GM23338 (cell line): ENCODE measurements at regions not wholly inside any gene's neighbourhood (a gene's known extent, or its start where the extent isn't known, plus 50 kb on each side); places are given as distances from the start of the nearest gene placed in this dataset.

ENCODE experiments used
- ATAC-seq: fragments of 200-7000 bp; cut with Tn5 transposase; 3 replicates; pipeline ENCODE4 v1.9.1; 2020
- DNase-seq: peaks from one replicate; pipeline ENCODE4 v3.0.0-alpha.2; 2015; ENCODE audit warnings: low spot score
- H2AFZ ChIP-seq: fragments of 200-600 bp; sonication (generic); 2 replicates; pipeline ENCODE4 v1.8.0; 2016; ENCODE audit warnings: antibody characterized with exemption, mild to moderate bottlenecking, moderate library complexity
- H3F3A ChIP-seq: fragments of 200-600 bp; sonication (generic); replicated peaks from 2 replicates; pipeline ENCODE4 v1.8.0; 2017; ENCODE audit warnings: antibody characterized with exemption, mixed run types, low read depth
- H3K27ac ChIP-seq: fragments of 200-600 bp; sonication (generic); 2 replicates; pipeline ENCODE4 v1.6.1; 2016; ENCODE audit warnings: low read depth
- H3K27me3 ChIP-seq: fragments of 200-600 bp; sonication (generic); 2 replicates; pipeline ENCODE4 v1.8.0; 2016; ENCODE audit warnings: mild to moderate bottlenecking, mixed run types, moderate library complexity; ENCODE audit not compliant: insufficient read depth
- H3K36me3 ChIP-seq: fragments of 200-600 bp; sonication (generic); 2 replicates; pipeline ENCODE4 v1.8.0; 2016; ENCODE audit warnings: mild to moderate bottlenecking; ENCODE audit not compliant: insufficient read depth
- H3K4me1 ChIP-seq: fragments of 200-600 bp; sonication (generic); 2 replicates; pipeline ENCODE4 v1.8.0; 2016; ENCODE audit warnings: mild to moderate bottlenecking, moderate library complexity; ENCODE audit not compliant: insufficient read depth
- H3K4me2 ChIP-seq: fragments of 200-600 bp; sonication (generic); 2 replicates; pipeline ENCODE4 v1.7.1; 2017; ENCODE audit warnings: mixed run types
- H3K4me3 ChIP-seq: fragments of 200-600 bp; sonication (generic); 2 replicates; pipeline ENCODE4 v1.6.1; 2016; ENCODE audit warnings: mixed run types
- H3K79me2 ChIP-seq: fragments of 200-600 bp; sonication (generic); replicated peaks from 2 replicates; pipeline ENCODE4 v1.8.0; 2017; ENCODE audit warnings: mild to moderate bottlenecking; ENCODE audit not compliant: insufficient read depth
- H3K9me2 ChIP-seq: fragments of 200-600 bp; sonication (generic); 2 replicates; pipeline ENCODE4 v1.8.0; 2017; ENCODE audit not compliant: insufficient read depth
- H4K20me1 ChIP-seq: fragments of 200-600 bp; sonication (generic); replicated peaks from 2 replicates; pipeline ENCODE4 v1.8.0; 2017; ENCODE audit warnings: mild to moderate bottlenecking; ENCODE audit not compliant: insufficient read depth
- H3K27ac Mint-ChIP-seq: 2 replicates; pipeline ENCODE4 v1.8.0; 2020; ENCODE audit warnings: inconsistent platforms, mild to moderate bottlenecking, moderate library complexity, mixed read lengths
- H3K27me3 Mint-ChIP-seq: 3 replicates; pipeline ENCODE4 v1.8.0; 2022; ENCODE audit warnings: low read depth, mild to moderate bottlenecking, moderate library complexity, mixed read lengths, inconsistent platforms; ENCODE audit not compliant: insufficient read depth, poor library complexity
- H3K36me3 Mint-ChIP-seq: 3 replicates; pipeline ENCODE4 v1.8.0; 2021; ENCODE audit warnings: low read depth, mild to moderate bottlenecking, inconsistent platforms, moderate library complexity, mixed read lengths
- H3K4me1 Mint-ChIP-seq: 3 replicates; pipeline ENCODE4 v1.8.0; 2020; ENCODE audit warnings: mild to moderate bottlenecking, inconsistent platforms, mixed read lengths
- H3K4me3 Mint-ChIP-seq: 3 replicates; pipeline ENCODE4 v1.8.0; 2021; ENCODE audit warnings: moderate library complexity, mild to moderate bottlenecking, inconsistent platforms, mixed read lengths
- H3K9me3 Mint-ChIP-seq: 3 replicates; pipeline ENCODE4 v1.8.0; 2020; ENCODE audit warnings: moderate library complexity, mild to moderate bottlenecking, inconsistent platforms, mixed read lengths
- CREB1 ChIP-seq: fragments of 250-450 bp; sonication (Bioruptor Pico); IDR thresholded peaks from 2 replicates; pipeline ENCODE4 v1.5.0; 2020; ENCODE audit warnings: low read depth, mild to moderate bottlenecking, moderate library complexity
- CTCF ChIP-seq, 2 experiments: fragments of 200-600 bp in 1 of 2; sonication (generic) in 1 of 2; conservative IDR thresholded peaks; 2 replicates each; pipeline versions ENCODE4 v1.5.1 to v1.6.1; 2016 to 2017; ENCODE audit warnings: antibody characterized with exemption in 2 of 2, low read depth in 2 of 2, mild to moderate bottlenecking in 2 of 2, moderate library complexity in 1 of 2
- EZH2 ChIP-seq: fragments of 200-600 bp; sonication (generic); IDR thresholded peaks from one replicate; pipeline ENCODE4 v1.8.0; 2017; ENCODE audit warnings: antibody characterized with exemption, mild to moderate bottlenecking, low read depth; ENCODE audit not compliant: unreplicated experiment
- EZH2phosphoT487 ChIP-seq: fragments of 200-600 bp; sonication (generic); IDR thresholded peaks from one replicate; pipeline ENCODE4 v1.8.1; 2018; ENCODE audit warnings: antibody characterized with exemption; ENCODE audit not compliant: unreplicated experiment
- NANOG ChIP-seq: IDR thresholded peaks from 2 replicates; pipeline ENCODE4 v1.6.1; 2016; ENCODE audit warnings: antibody characterized with exemption, borderline replicate concordance
- POLR2AphosphoS5 ChIP-seq: IDR thresholded peaks from 2 replicates; pipeline ENCODE4 v1.6.1; 2016; ENCODE audit warnings: antibody characterized with exemption, low read depth
- REST ChIP-seq: IDR thresholded peaks from one replicate; pipeline ENCODE4 v1.6.1; 2018; ENCODE audit warnings: antibody characterized with exemption; ENCODE audit not compliant: unreplicated experiment
- STAT1 ChIP-seq: IDR thresholded peaks from one replicate; pipeline ENCODE4 v1.6.1; 2016; ENCODE audit warnings: antibody characterized with exemption; ENCODE audit not compliant: unreplicated experiment
- ZNF114 ChIP-seq: fragments of 250-450 bp; sonication (Bioruptor Pico); IDR thresholded peaks from 2 replicates; pipeline ENCODE4 v1.5.0; 2020; ENCODE audit warnings: mild to moderate bottlenecking, moderate library complexity
- ZNF331 ChIP-seq: fragments of 250-450 bp; sonication (Bioruptor Pico); IDR thresholded peaks from 2 replicates; pipeline ENCODE4 v1.5.0; 2020; ENCODE audit warnings: low read depth, mild to moderate bottlenecking, moderate library complexity
- ZNF462 ChIP-seq: fragments of 250-450 bp; sonication (Bioruptor Pico); IDR thresholded peaks from 2 replicates; pipeline ENCODE4 v1.5.0; 2020; ENCODE audit warnings: mild to moderate bottlenecking, moderate library complexity

- Histone ChIP-seq H3K4me3 (no peak overlapping the region), H3K9me2 (no peaks in the 10 kb centered on the region), H3K36me3 (no peaks in the 10 kb centered on the region), H3K4me1 (no peaks in the 10 kb centered on the region), H2AFZ (peak overlapping the region; percentile 83; the same call in 1 of the 2 replicates), H3K27ac (no peak overlapping the region), H4K20me1 (no peaks in the 10 kb centered on the region), H3F3A (no peaks in the 10 kb centered on the region), H3K79me2 (no peaks in the 10 kb centered on the region), H3K4me2 (no peak overlapping the region), H3K27me3 (no peaks in the 10 kb centered on the region)
- DNase-seq (no peak), ATAC-seq (no peak)
- no peak overlapping the region for H3K4me3 Mint-ChIP-seq
- TF ChIP-seq POLR2AphosphoS5 (no peak), ZNF114 (CRISPR knock-in tag) (no peak), EZH2phosphoT487 (no peak), STAT1 (no peak), ZNF462 (no peak), NANOG (no peak), REST (no peak), CREB1 (no peak), ZNF331 (CRISPR knock-in tag) (no peak), CTCF (conservative IDR thresholded peaks at IDR 0.05; ENCODE audit: low read depth in 2 of 2) (no peak), EZH2 (no peak)
- H3K4me1 Mint-ChIP-seq = no peaks in the 10 kb centered on the region
- no peak overlapping the region for H3K27ac Mint-ChIP-seq
- H3K27me3 Mint-ChIP-seq = peaks cover 1% of the 10 kb centered on the region
- H3K9me3 Mint-ChIP-seq = no peaks in the 10 kb centered on the region
- H3K36me3 Mint-ChIP-seq = no peaks in the 10 kb centered on the region
These were observed 54.7 kb upstream of the MBOAT2 start for GRCh38 chr2:9057939-9058761.
